ENCODE measurements at regions not wholly inside any gene's neighbourhood (a gene's known extent, or its start where the extent isn't known, plus 50 kb on each side); places are given as distances from the start of the nearest gene placed in this dataset.

- TF ChIP-seq EZH2 (IDR thresholded peaks at IDR 0.05; ENCODE audit: borderline replicate concordance, low read depth, low read length, poor library complexity, severe bottlenecking) (no peak), CTCF (conservative IDR thresholded peaks at IDR 0.05; ENCODE audit: low read depth, low read length) (no peak)
Observed at GRCh38 chr5:106089073-106089472, 1581.7 kb downstream of the EFNA5 start.

Measured in A673 (cell line).